ENCODE measurements at regions not wholly inside any gene's neighbourhood (a gene's known extent, or its start where the extent isn't known, plus 50 kb on each side); places are given as distances from the start of the nearest gene placed in this dataset.

DNA sequence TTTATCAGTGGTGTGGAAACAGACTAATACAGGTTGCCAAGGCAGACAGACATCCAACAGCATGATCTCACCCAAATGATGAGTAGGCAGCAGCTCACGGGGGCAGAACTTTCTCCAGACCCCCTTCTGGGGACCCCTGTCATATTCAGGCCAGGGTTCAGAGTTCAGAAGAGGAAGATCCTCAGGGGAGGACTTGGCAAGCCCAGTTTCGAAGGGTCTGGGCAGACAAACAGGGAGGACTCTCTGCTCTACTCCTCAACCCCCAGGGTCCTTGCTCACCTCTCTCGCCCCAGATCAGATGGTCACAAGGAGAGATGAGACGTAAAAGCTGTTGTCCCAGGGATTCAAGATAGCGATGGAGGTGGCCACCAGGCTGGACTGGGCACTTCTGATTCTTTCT is 215.1 kb upstream of the MVB12B start:
- Histone ChIP-seq H3K9me3 (no peaks in the 10 kb centered on the region), H3K36me3 (ENCODE audit: low read depth) (no peaks in the 10 kb centered on the region), H3K4me3 (no peak overlapping the region), H3K4me1 (ENCODE audit: low read depth) (no peaks in the 10 kb centered on the region)
- TF ChIP-seq, protein P1, sequence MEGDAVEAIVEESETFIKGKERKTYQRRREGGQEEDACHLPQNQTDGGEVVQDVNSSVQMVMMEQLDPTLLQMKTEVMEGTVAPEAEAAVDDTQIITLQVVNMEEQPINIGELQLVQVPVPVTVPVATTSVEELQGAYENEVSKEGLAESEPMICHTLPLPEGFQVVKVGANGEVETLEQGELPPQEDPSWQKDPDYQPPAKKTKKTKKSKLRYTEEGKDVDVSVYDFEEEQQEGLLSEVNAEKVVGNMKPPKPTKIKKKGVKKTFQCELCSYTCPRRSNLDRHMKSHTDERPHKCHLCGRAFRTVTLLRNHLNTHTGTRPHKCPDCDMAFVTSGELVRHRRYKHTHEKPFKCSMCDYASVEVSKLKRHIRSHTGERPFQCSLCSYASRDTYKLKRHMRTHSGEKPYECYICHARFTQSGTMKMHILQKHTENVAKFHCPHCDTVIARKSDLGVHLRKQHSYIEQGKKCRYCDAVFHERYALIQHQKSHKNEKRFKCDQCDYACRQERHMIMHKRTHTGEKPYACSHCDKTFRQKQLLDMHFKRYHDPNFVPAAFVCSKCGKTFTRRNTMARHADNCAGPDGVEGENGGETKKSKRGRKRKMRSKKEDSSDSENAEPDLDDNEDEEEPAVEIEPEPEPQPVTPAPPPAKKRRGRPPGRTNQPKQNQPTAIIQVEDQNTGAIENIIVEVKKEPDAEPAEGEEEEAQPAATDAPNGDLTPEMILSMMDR (IDR thresholded peaks at IDR 0.05) = no peak
- DNase-seq (no peak), ATAC-seq (no peak)
- intact Hi-C loops (cut with DNase I, micrococcal nuclease) = no loop called here

DNA sequence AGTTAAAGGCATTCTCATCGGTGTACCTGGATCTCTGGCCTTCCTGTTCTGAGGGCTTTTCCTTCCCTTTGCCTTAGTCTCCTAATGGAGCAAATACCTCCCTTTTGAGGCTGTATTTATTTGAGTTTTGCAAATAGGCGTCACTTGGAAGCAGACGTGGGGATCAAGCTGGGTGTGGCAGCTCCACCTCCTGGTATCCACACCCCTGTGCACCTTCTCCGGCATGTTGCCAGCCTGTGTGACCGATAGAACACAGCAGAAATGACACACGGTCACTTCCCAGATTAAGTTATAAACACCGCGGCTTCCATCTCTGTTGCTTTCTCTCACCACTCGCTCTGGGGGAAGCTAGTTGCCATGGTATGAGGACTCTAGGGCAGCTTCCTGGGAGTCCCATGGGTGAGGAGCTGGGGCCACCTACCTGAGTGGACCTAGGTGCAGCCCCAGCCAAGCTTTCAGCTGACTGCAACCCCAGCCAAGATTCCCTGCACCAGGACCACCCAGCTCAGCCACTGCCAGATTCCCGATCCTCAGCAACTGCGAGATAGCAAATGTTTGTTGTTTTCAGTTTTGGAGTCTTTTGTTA is 214.4 kb upstream of the MVB12B start:
- Histone ChIP-seq H3K4me3 (no peak overlapping the region), H3K36me3 (ENCODE audit: low read depth) (no peaks in the 10 kb centered on the region), H3K4me1 (ENCODE audit: low read depth) (no peaks in the 10 kb centered on the region), H3K9me3 (no peaks in the 10 kb centered on the region)
- ATAC-seq (peak; percentile 45), DNase-seq (peak in 2 of 3 donors; percentile 43 to 50)
- TF ChIP-seq, protein P1 (IDR thresholded peaks at IDR 0.05) = no peak
- intact Hi-C loops (cut with DNase I, micrococcal nuclease) = no loop called here

DNA sequence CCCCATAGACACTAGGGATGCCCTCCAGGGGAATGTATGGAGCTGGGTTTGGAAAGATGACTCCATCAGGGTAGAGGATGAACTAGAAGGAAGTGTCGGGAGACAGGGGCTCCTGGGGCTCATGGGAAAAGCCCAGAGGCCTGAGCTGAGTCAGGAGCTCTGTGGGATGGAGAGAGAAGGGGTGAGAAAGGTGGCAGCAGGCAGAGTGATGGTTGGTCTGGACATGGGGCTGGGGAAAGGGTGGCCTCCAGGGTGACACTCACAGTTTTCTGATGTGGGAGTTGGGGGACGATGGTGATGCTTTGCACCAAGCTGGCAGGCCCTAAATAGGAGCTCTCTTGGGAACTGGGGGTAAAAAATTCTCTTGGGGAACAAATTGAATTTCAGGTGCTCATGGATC is 213.5 kb upstream of the MVB12B start:
- no peak overlapping the region for H3K4me3 ChIP-seq
- ATAC-seq = no peak
- no peaks in the 10 kb centered on the region for H3K9me3 ChIP-seq
- no peak for DNase-seq
- H3K36me3 ChIP-seq (ENCODE audit: low read depth) = no peaks in the 10 kb centered on the region
- intact Hi-C loops (cut with DNase I, micrococcal nuclease) = no loop called here
- no peaks in the 10 kb centered on the region for H3K4me1 ChIP-seq (ENCODE audit: low read depth)
- TF ChIP-seq, protein P1 (IDR thresholded peaks at IDR 0.05) = no peak

DNA sequence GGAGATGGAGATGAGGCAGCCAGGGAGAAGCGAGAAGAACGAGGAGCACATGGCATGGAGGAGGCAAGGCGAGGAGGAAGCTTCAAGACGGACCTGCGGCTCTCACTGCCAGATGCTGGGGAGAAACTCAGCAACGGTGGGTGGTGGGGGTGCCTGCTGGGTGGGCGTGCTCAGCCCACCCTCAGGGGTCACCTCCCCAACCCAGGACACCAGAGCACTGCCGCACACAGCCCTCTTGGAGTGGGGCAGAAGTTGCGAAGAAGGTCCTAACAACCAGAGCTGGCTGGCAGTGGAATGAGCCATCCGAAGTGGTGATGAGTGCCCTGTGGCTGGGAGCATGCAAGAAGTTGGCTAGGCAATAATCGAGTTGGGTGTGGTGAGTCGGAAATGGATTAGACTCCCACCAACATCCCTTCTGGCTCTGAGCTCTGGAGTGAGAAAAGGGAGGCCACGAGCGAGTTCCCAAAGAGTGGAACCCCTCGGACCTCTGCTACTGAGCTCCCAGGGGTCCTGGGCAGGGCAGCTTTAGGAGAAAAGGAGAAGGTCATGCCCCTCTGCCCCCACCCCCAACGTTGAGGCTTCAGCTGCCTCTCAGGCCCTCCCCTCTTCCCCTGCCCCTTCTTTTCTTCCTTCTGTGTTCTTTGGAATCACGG is 212.7 kb upstream of the MVB12B start:
- H3K4me3 ChIP-seq = no peak overlapping the region
- TF ChIP-seq, protein P1 (IDR thresholded peaks at IDR 0.05) = no peak
- ATAC-seq (no peak), DNase-seq (no peak)
- no peaks in the 10 kb centered on the region for H3K36me3 ChIP-seq (ENCODE audit: low read depth)
- intact Hi-C loops (cut with DNase I, micrococcal nuclease) = no loop called here
- H3K9me3 ChIP-seq = no peaks in the 10 kb centered on the region
- H3K4me1 ChIP-seq (ENCODE audit: low read depth) = no peaks in the 10 kb centered on the region

DNA sequence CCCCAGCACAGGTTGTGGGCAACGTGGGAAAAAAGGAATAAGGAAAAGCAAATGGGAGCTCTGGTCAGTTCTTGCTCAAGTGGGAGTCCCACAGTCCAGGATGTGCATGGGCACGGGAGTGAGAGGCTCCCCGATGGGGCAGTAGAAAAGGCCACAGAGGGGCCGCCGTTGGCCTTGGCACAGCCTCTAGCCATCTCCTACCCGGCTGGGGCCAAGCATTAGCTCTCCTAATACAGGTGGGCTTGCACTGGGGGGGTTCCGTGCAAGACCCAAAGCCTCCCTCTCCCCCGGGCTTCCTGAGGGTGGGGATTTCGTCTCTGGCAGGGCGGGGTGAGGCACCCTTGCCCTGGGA is 212.2 kb upstream of the MVB12B start:
- TF ChIP-seq, protein P1 (IDR thresholded peaks at IDR 0.05) = no peak
- no peaks in the 10 kb centered on the region for H3K36me3 ChIP-seq (ENCODE audit: low read depth)
- no peak overlapping the region for H3K4me3 ChIP-seq
- no peaks in the 10 kb centered on the region for H3K4me1 ChIP-seq (ENCODE audit: low read depth)
- intact Hi-C loops (cut with DNase I, micrococcal nuclease) = no loop called here
- ATAC-seq (no peak), DNase-seq (no peak)
- H3K9me3 ChIP-seq = no peaks in the 10 kb centered on the region

Measured in mucosa of descending colon (tissue), 3 donors.